Choroid plexus epithelial cell (primary cell): ENCODE measurements at regions not wholly inside any gene's neighbourhood (a gene's known extent, or its start where the extent isn't known, plus 50 kb on each side); places are given as distances from the start of the nearest gene placed in this dataset.
"Not testable (repeated sequence)": the region's sequence is repeated elsewhere in the genome, so short reads cannot be mapped to it uniquely, and the experiment has no call there.

Source experiments
- DNase-seq: peaks from one replicate; pipeline ENCODE4 v3.0.0-alpha.2; 2010; ENCODE audit warnings: low read depth
- H3K4me3 ChIP-seq: 2 replicates; pipeline ENCODE4 v1.5.1; 2011; ENCODE audit warnings: low read depth, mild to moderate bottlenecking, control low read depth, low read length, moderate library complexity
- CTCF ChIP-seq: conservative IDR thresholded peaks from 2 replicates; pipeline ENCODE4 v1.5.1; 2011; ENCODE audit warnings: low read depth, mild to moderate bottlenecking, control low read depth, inconsistent platforms, low read length, moderate library complexity

GRCh38 chr6:115131709-115132490 is 789.1 kb upstream of the HS3ST5 start:
- no peak for DNase-seq
- H3K4me3 ChIP-seq: no peak overlapping the region
- TF ChIP-seq CTCF: no peak

- DNase-seq, H3K4me3 ChIP-seq: not testable (repeated sequence)
These were observed 778.7 kb upstream of the HS3ST5 start for GRCh38 chr6:115121513-115121912.

GRCh38 chr6:115120391-115120790 is 777.6 kb upstream of the HS3ST5 start:
- TF ChIP-seq CTCF: no peak
- no peak for DNase-seq
- no peak overlapping the region for H3K4me3 ChIP-seq

DNA sequence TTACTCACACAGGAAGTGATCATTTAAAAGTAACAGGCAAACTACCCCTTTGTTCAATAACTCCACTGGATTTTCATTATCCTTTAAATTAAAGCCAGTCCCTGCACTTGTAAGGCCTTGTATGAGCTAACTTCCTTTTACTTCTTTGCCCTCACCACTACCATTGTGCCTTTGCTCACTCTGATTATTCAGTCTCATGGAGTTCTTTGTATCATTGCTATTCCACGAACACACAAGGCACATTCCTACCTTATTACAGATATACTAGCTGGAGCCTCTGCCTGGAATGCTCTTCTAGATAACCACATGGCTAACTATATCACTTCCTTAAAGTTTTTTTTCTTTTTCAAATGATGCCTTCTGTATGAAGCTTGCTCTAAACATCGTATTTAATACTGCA is 748.6 kb upstream of the HS3ST5 start:
- peak; percentile 0 for DNase-seq
- no peak for TF ChIP-seq CTCF
- no peak overlapping the region for H3K4me3 ChIP-seq

DNA sequence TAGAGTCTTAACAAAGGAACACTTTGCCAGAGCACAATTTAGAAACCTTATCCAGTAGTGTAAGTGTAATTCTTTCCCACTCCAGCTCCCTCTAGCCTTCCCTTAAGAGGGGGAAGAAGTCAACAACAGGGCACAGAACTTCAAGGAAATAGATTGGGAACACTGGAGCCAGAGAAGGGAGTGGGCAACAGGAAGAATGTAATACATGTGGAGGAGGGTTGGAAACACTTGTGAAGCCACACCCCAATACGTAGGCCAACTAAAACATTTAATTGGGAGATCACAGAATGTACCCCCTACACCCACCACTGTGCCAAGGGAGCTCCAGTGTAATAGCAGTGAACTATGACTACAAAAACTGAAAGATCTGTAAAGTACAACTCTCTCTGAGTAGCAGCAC is 735.7 kb upstream of the HS3ST5 start:
- DNase-seq: no peak
- no peak for TF ChIP-seq CTCF
- H3K4me3 ChIP-seq: no peak overlapping the region

- no peak for DNase-seq
- no peak for TF ChIP-seq CTCF
- no peak overlapping the region for H3K4me3 ChIP-seq
These were observed 729.1 kb upstream of the HS3ST5 start for GRCh38 chr6:115071962-115072361.

- DNase-seq: no peak
- no peak overlapping the region for H3K4me3 ChIP-seq
- TF ChIP-seq CTCF: no peak
These were observed 725.0 kb upstream of the HS3ST5 start for GRCh38 chr6:115067690-115068447.
